ENCODE measurements at regions not wholly inside any gene's neighbourhood (a gene's known extent, or its start where the extent isn't known, plus 50 kb on each side); places are given as distances from the start of the nearest gene placed in this dataset.

GRCh38 chr6:21478883-21479539, 114.5 kb upstream of the SOX4 start:
- peak overlapping the region; percentile 54; the same call in 1 of the 2 replicates for H3K27ac ChIP-seq
- TF ChIP-seq ZFX (IDR thresholded peaks at IDR 0.05): no peak

GRCh38 chr6:21486115-21486514, 107.4 kb upstream of the SOX4 start:
- TF ChIP-seq CTCF (conservative IDR thresholded peaks at IDR 0.05): no peak
- TF ChIP-seq ZFX (IDR thresholded peaks at IDR 0.05): no peak
- no peak overlapping the region for H3K27ac ChIP-seq

- no peak for TF ChIP-seq CTCF (conservative IDR thresholded peaks at IDR 0.05)
- TF ChIP-seq ZFX (IDR thresholded peaks at IDR 0.05): no peak
- H3K27ac ChIP-seq: no peak overlapping the region
These were observed 103.7 kb upstream of the SOX4 start for GRCh38 chr6:21489826-21490225.

GRCh38 chr6:21491955-21492354, 101.6 kb upstream of the SOX4 start:
- H3K27ac ChIP-seq: no peak overlapping the region
- TF ChIP-seq CTCF (conservative IDR thresholded peaks at IDR 0.05): no peak
- no peak for TF ChIP-seq ZFX (IDR thresholded peaks at IDR 0.05)

GRCh38 chr6:21494505-21494904, 99.0 kb upstream of the SOX4 start:
- TF ChIP-seq CTCF (conservative IDR thresholded peaks at IDR 0.05) (no peak), ZFX (IDR thresholded peaks at IDR 0.05) (no peak)
- H3K27ac ChIP-seq: no peak overlapping the region

- H3K27ac ChIP-seq: no peak overlapping the region
- no peak for TF ChIP-seq ZFX (IDR thresholded peaks at IDR 0.05)
- TF ChIP-seq CTCF (conservative IDR thresholded peaks at IDR 0.05): no peak
These were observed 97.4 kb upstream of the SOX4 start for GRCh38 chr6:21496196-21496595.

GRCh38 chr6:21496706-21497105, 96.8 kb upstream of the SOX4 start:
- no peak for TF ChIP-seq CTCF (conservative IDR thresholded peaks at IDR 0.05)
- no peak for TF ChIP-seq ZFX (IDR thresholded peaks at IDR 0.05)
- H3K27ac ChIP-seq: no peak overlapping the region
